OCI-LY3 (cell line): ENCODE measurements at regions not wholly inside any gene's neighbourhood (a gene's known extent, or its start where the extent isn't known, plus 50 kb on each side); places are given as distances from the start of the nearest gene placed in this dataset.

Experiments used
- H2AFZ ChIP-seq: fragments of 200-600, 300-600 bp; shearing (Covaris generic); 2 replicates; pipeline ENCODE4 v1.6.0; 2014; ENCODE audit warnings: antibody characterized with exemption, low read depth, low read length
- H3K27ac ChIP-seq: fragments of 200-600, 300-600 bp; sonication (generic); 2 replicates; pipeline ENCODE4 v1.5.1; 2014; ENCODE audit warnings: mild to moderate bottlenecking, low read length, moderate library complexity, mixed read lengths
- H3K27me3 ChIP-seq: fragments of 200-600, 300-600 bp; sonication (generic); 2 replicates; pipeline ENCODE4 v1.6.1; 2014; ENCODE audit warnings: low read depth, low read length, mixed read lengths
- H3K36me3 ChIP-seq: fragments of 200-600, 300-600 bp; sonication (generic); replicated peaks from 2 replicates; pipeline ENCODE3; 2014; ENCODE audit warnings: low read depth, low read length, mixed read lengths
- H3K4me1 ChIP-seq: fragments of 300-600, 200-600 bp; sonication (generic); 2 replicates; pipeline ENCODE4 v1.6.1; 2014; ENCODE audit warnings: low read length, mixed read lengths
- H3K4me2 ChIP-seq: fragments of 200-600, 300-600 bp; sonication (generic); 2 replicates; pipeline ENCODE4 v1.6.1; 2014; ENCODE audit warnings: low read length, mixed read lengths
- H3K4me3 ChIP-seq: fragments of 300-600, 200-600 bp; sonication (generic); 2 replicates; pipeline ENCODE4 v1.5.1; 2014; ENCODE audit warnings: antibody characterized with exemption, mild to moderate bottlenecking, low read length, moderate library complexity
- H3K79me2 ChIP-seq: fragments of 300-600, 200-600 bp; shearing (Covaris generic); 2 replicates; pipeline ENCODE4 v1.6.1; 2014; ENCODE audit warnings: mild to moderate bottlenecking, low read length, mixed read lengths
- H3K9ac ChIP-seq: fragments of 300-600, 200-600 bp; shearing (Covaris generic); 2 replicates; pipeline ENCODE4 v1.6.0; 2014; ENCODE audit warnings: mild to moderate bottlenecking, low read length, moderate library complexity
- H3K9me3 ChIP-seq: fragments of 200-600, 300-600 bp; shearing (Covaris generic); 2 replicates; pipeline ENCODE4 v1.6.1; 2014; ENCODE audit warnings: low read length, mixed read lengths; ENCODE audit not compliant: insufficient read depth
- H4K20me1 ChIP-seq: fragments of 200-600, 300-600 bp; sonication (generic); 2 replicates; pipeline ENCODE4 v1.6.1; 2016; ENCODE audit warnings: low read length, mixed read lengths; ENCODE audit not compliant: insufficient read depth
- CTCF ChIP-seq: fragments of 200-600, 300-600 bp; sonication (generic); IDR thresholded peaks from 2 replicates; pipeline ENCODE4 v1.5.1; 2014; ENCODE audit warnings: antibody characterized with exemption, low read length, low read depth
- EZH2phosphoT487 ChIP-seq: fragments of 200-600 bp; shearing (Covaris generic); IDR thresholded peaks from 2 replicates; pipeline ENCODE4 v1.6.1; 2018; ENCODE audit warnings: antibody characterized with exemption, mixed run types, low read depth

GRCh38 chr5:56492812-56493211 is 259.7 kb upstream of the ANKRD55 start:
- no peaks in the 10 kb centered on the region for H3K9me3 ChIP-seq
- H2AFZ ChIP-seq: no peak overlapping the region
- no peak overlapping the region for H3K27ac ChIP-seq
- H3K36me3 ChIP-seq: no peaks in the 10 kb centered on the region
- TF ChIP-seq CTCF (no peak), EZH2phosphoT487 (no peak)
- H3K79me2 ChIP-seq: no peaks in the 10 kb centered on the region
- no peak overlapping the region for H3K9ac ChIP-seq
- no peak overlapping the region for H3K4me3 ChIP-seq
- H3K27me3 ChIP-seq: no peaks in the 10 kb centered on the region
- no peak overlapping the region for H3K4me2 ChIP-seq
- peaks cover 9% of the 10 kb centered on the region for H3K4me1 ChIP-seq
- H4K20me1 ChIP-seq: no peaks in the 10 kb centered on the region

GRCh38 chr5:56490971-56491468 is 257.9 kb upstream of the ANKRD55 start:
- no peaks in the 10 kb centered on the region for H3K27me3 ChIP-seq
- H3K36me3 ChIP-seq: no peaks in the 10 kb centered on the region
- no peaks in the 10 kb centered on the region for H3K9me3 ChIP-seq
- no peak for TF ChIP-seq EZH2phosphoT487
- no peak for TF ChIP-seq CTCF
- H3K4me3 ChIP-seq: no peak overlapping the region
- H3K27ac ChIP-seq: no peak overlapping the region
- no peaks in the 10 kb centered on the region for H3K79me2 ChIP-seq
- no peak overlapping the region for H3K4me2 ChIP-seq
- H4K20me1 ChIP-seq: no peaks in the 10 kb centered on the region
- H3K9ac ChIP-seq: no peak overlapping the region
- H2AFZ ChIP-seq: no peak overlapping the region
- H3K4me1 ChIP-seq: peaks cover 9% of the 10 kb centered on the region

- Histone ChIP-seq H3K4me3 (no peak overlapping the region), H2AFZ (no peak overlapping the region), H3K79me2 (no peaks in the 10 kb centered on the region), H3K27me3 (no peaks in the 10 kb centered on the region), H3K27ac (no peak overlapping the region), H3K9me3 (no peaks in the 10 kb centered on the region), H3K36me3 (no peaks in the 10 kb centered on the region), H3K4me2 (no peak overlapping the region), H3K9ac (no peak overlapping the region), H3K4me1 (peaks cover 3% of the 10 kb centered on the region), H4K20me1 (no peaks in the 10 kb centered on the region)
- TF ChIP-seq CTCF (no peak), EZH2phosphoT487 (no peak)
Measured at GRCh38 chr5:56489272-56489671, 256.1 kb upstream of the ANKRD55 start.

GRCh38 chr5:56487528-56488115 is 254.5 kb upstream of the ANKRD55 start:
- Histone ChIP-seq H3K4me3 (no peak overlapping the region), H3K9ac (no peak overlapping the region), H2AFZ (no peak overlapping the region), H3K36me3 (no peaks in the 10 kb centered on the region), H3K79me2 (no peaks in the 10 kb centered on the region), H4K20me1 (no peaks in the 10 kb centered on the region), H3K4me1 (peaks cover 5% of the 10 kb centered on the region), H3K9me3 (no peaks in the 10 kb centered on the region), H3K4me2 (no peak overlapping the region), H3K27ac (no peak overlapping the region), H3K27me3 (no peaks in the 10 kb centered on the region)
- TF ChIP-seq EZH2phosphoT487 (no peak), CTCF (no peak)
